KMS-11 (cell line): ENCODE measurements at regions not wholly inside any gene's neighbourhood (a gene's known extent, or its start where the extent isn't known, plus 50 kb on each side); places are given as distances from the start of the nearest gene placed in this dataset.

Source experiments
- H2AFZ ChIP-seq: fragments of 200-600 bp; sonication (generic); 2 replicates; pipeline ENCODE4 v1.6.1; 2016; ENCODE audit warnings: antibody characterized with exemption, mixed run types, low read depth
- H3K27ac ChIP-seq: fragments of 200-600 bp; sonication (generic); 2 replicates; pipeline ENCODE4 v1.6.1; 2016; ENCODE audit warnings: mild to moderate bottlenecking, mixed run types
- H3K27me3 ChIP-seq: fragments of 200-600 bp; sonication (generic); 2 replicates; pipeline ENCODE4 v1.6.1; 2017; ENCODE audit warnings: mild to moderate bottlenecking, low read depth, mixed run types, moderate library complexity; ENCODE audit not compliant: insufficient read depth
- H3K36me3 ChIP-seq: fragments of 200-600 bp; sonication (generic); 2 replicates; pipeline ENCODE4 v1.6.1; 2017; ENCODE audit warnings: mild to moderate bottlenecking, mixed run types; ENCODE audit not compliant: insufficient read depth
- H3K4me1 ChIP-seq: fragments of 200-600 bp; sonication (generic); 2 replicates; pipeline ENCODE4 v1.6.1; 2016; ENCODE audit warnings: mild to moderate bottlenecking, low read depth, mixed run types; ENCODE audit not compliant: poor library complexity, severe bottlenecking
- H3K4me2 ChIP-seq: fragments of 200-600 bp; sonication (generic); 2 replicates; pipeline ENCODE4 v1.7.0; 2016; ENCODE audit warnings: mild to moderate bottlenecking, mixed run types
- H3K4me3 ChIP-seq: fragments of 200-600 bp; sonication (generic); IDR thresholded peaks from 2 replicates; pipeline ENCODE4 v1.6.1; 2017; ENCODE audit warnings: low read depth, low read length, mixed read lengths; ENCODE audit not compliant: insufficient read depth
- H3K79me2 ChIP-seq: fragments of 200-600 bp; sonication (generic); 2 replicates; pipeline ENCODE4 v1.6.1; 2016; ENCODE audit warnings: low read depth, mixed run types; ENCODE audit not compliant: insufficient read depth
- H3K9ac ChIP-seq: fragments of 200-600 bp; sonication (generic); 2 replicates; pipeline ENCODE4 v1.6.1; 2016; ENCODE audit warnings: mild to moderate bottlenecking, mixed run types
- H4K20me1 ChIP-seq: fragments of 200-600 bp; sonication (generic); 2 replicates; pipeline ENCODE4 v1.6.1; 2016; ENCODE audit warnings: mild to moderate bottlenecking, mixed run types; ENCODE audit not compliant: insufficient read depth
- CTCF ChIP-seq: fragments of 200-600 bp; sonication (generic); conservative IDR thresholded peaks from 2 replicates; pipeline ENCODE4 v1.6.1; 2017; ENCODE audit warnings: low read depth, mild to moderate bottlenecking, antibody characterized with exemption, low read length, moderate library complexity, mixed read lengths

- Histone ChIP-seq H3K79me2 (no peaks in the 10 kb centered on the region), H3K36me3 (no peaks in the 10 kb centered on the region), H3K4me3 (no peak overlapping the region), H3K9ac (no peak overlapping the region), H3K4me2 (no peak overlapping the region), H2AFZ (no peak overlapping the region), H3K27ac (no peak overlapping the region), H4K20me1 (no peaks in the 10 kb centered on the region), H3K4me1 (no peaks in the 10 kb centered on the region), H3K27me3 (no peaks in the 10 kb centered on the region)
- no peak for TF ChIP-seq CTCF
Measured at GRCh38 chr7:24050991-24051560, 232.9 kb upstream of the NPY start.

- no peaks in the 10 kb centered on the region for H3K79me2 ChIP-seq
- H3K4me1 ChIP-seq, result no peaks in the 10 kb centered on the region
- no peak for TF ChIP-seq CTCF
- H3K4me2 ChIP-seq, result no peak overlapping the region
- no peaks in the 10 kb centered on the region for H3K27me3 ChIP-seq
- H3K4me3 ChIP-seq, result no peak overlapping the region
- H3K36me3 ChIP-seq, result no peaks in the 10 kb centered on the region
- H4K20me1 ChIP-seq, result no peaks in the 10 kb centered on the region
- no peak overlapping the region for H3K9ac ChIP-seq
- H3K27ac ChIP-seq, result no peak overlapping the region
- no peak overlapping the region for H2AFZ ChIP-seq
Measured at GRCh38 chr7:24051651-24052050, 232.3 kb upstream of the NPY start.

GRCh38 chr7:24052572-24053260, 231.3 kb upstream of the NPY start:
- Histone ChIP-seq H2AFZ (no peak overlapping the region), H3K4me2 (no peak overlapping the region), H3K27me3 (no peaks in the 10 kb centered on the region), H3K79me2 (no peaks in the 10 kb centered on the region), H3K27ac (no peak overlapping the region), H3K9ac (no peak overlapping the region), H4K20me1 (no peaks in the 10 kb centered on the region), H3K4me3 (no peak overlapping the region), H3K36me3 (no peaks in the 10 kb centered on the region), H3K4me1 (no peaks in the 10 kb centered on the region)
- no peak for TF ChIP-seq CTCF

- Histone ChIP-seq H2AFZ (no peak overlapping the region), H3K4me2 (no peak overlapping the region)
Measured at GRCh38 chr7:24054236-24054635, 229.8 kb upstream of the NPY start.

More at GRCh38 chr7:24054236-24054635, 229.8 kb upstream of the NPY start:
- no peak overlapping the region for H3K27ac ChIP-seq
- no peaks in the 10 kb centered on the region for H3K27me3 ChIP-seq
- no peaks in the 10 kb centered on the region for H3K36me3 ChIP-seq
- H3K4me3 ChIP-seq, result no peak overlapping the region
- H3K9ac ChIP-seq, result no peak overlapping the region
- no peaks in the 10 kb centered on the region for H3K4me1 ChIP-seq
- TF ChIP-seq CTCF, result no peak
- no peaks in the 10 kb centered on the region for H4K20me1 ChIP-seq
- no peaks in the 10 kb centered on the region for H3K79me2 ChIP-seq
